Heart right ventricle (tissue), 16 donors: ENCODE measurements at regions not wholly inside any gene's neighbourhood (a gene's known extent, or its start where the extent isn't known, plus 50 kb on each side); places are given as distances from the start of the nearest gene placed in this dataset.

Experiments
- ATAC-seq, 8 donors: fragments of 200-7000 bp; cut with Tn5 transposase; one replicate each; pipeline ENCODE4 v1.9.1; 2020; ENCODE audit warnings: mild to moderate bottlenecking in 8 of 8, moderate library complexity in 8 of 8, moderate number of reproducible peaks in 1 of 8
- DNase-seq, 2 donors: peaks; one replicate each; pipeline ENCODE4 v3.0.0-alpha.2; 2020
- H3K27ac ChIP-seq, 10 donors: fragments of 200-600 bp; sonication (generic) in 2 of 10; one replicate each; pipeline versions ENCODE4 v1.5.0 to v1.8.0; 2020 to 2022; ENCODE audit warnings: mild to moderate bottlenecking in 3 of 10
- H3K27me3 ChIP-seq, 7 donors: fragments of 200-600 bp; one replicate each; pipeline ENCODE4 v1.8.0; 2021 to 2022; ENCODE audit warnings: mild to moderate bottlenecking in 2 of 7
- H3K36me3 ChIP-seq, 9 donors: fragments of 200-600 bp; sonication (generic) in 1 of 9; one replicate each; pipeline versions ENCODE4 v1.5.0 to v1.8.0; 2020 to 2022; ENCODE audit warnings: mild to moderate bottlenecking in 2 of 9
- H3K4me1 ChIP-seq, 9 donors: fragments of 200-600 bp; sonication (generic) in 1 of 9; one replicate each; pipeline versions ENCODE4 v1.5.0 to v1.8.0; 2020 to 2022; ENCODE audit warnings: mild to moderate bottlenecking in 4 of 9
- H3K4me3 ChIP-seq, 10 donors: fragments of 200-600 bp; sonication (generic) in 2 of 10; one replicate each; pipeline versions ENCODE4 v1.5.0 to v1.8.0; 2020 to 2022; ENCODE audit warnings: mild to moderate bottlenecking in 7 of 10, moderate library complexity in 2 of 10
- H3K9me3 ChIP-seq, 11 donors: fragments of 200-600 bp in 10 of 11; sonication (generic) in 2 of 11; one replicate each; pipeline versions ENCODE4 v1.5.0 to v1.8.0; 2013 to 2022; ENCODE audit warnings: mild to moderate bottlenecking in 2 of 11, control low read depth in 1 of 11, moderate library complexity in 1 of 11
- WGBS, 2 donors: extraction: QIAGEN DNeasy Blood & Tissue Kit; methylation state at CpG; one replicate each; pipeline ENCODE4 v1.1.7; 2013; ENCODE audit warnings: inconsistent platforms in 1 of 2; 5-methylcytosine and 5-hydroxymethylcytosine counted together
- intact Hi-C, 10 donors: fragments of 100-400 bp; cut with DNase I; formaldehyde crosslinking; loops; one replicate each; pipeline versions ENCODE4 v1.11.1 to v1.14.2; 2022
- TF ChIP-seq, protein P1 (sequence below), 9 donors: fragments of 200-600 bp; sonication (generic) in 2 of 9; IDR thresholded peaks; one replicate each; pipeline versions ENCODE4 v1.5.0 to v1.8.0; 2021 to 2022; ENCODE audit warnings: antibody characterized with exemption in 9 of 9, mild to moderate bottlenecking in 5 of 9, moderate library complexity in 1 of 9
- donor health status: Arrhythmogenic right ventricular cardiomyopathy.
- donor health status: ischemic (EF 13 %, LVEDD 7.1; RV severe dilation, severe dysfunction).
- donor health status: healthy with polysubstance abuse.
- donor health status: DM: no; HTN: yes; CAD: no.
- donor health status: DM: no; HTN: no; CAD: no.
- donor health status: ischemic (EF 25% LVEDD 6.9; RV normal size, moderate dysfunction).
- donor health status: ischemic (EF 25% LVEDD 5.7; RV mildly dilated, moderate dysfunction).
- donor health status: healthy.
- donor health status: DM: yes; HTN: yes; CAD: no.
- donor health status: Ischemic cardiomyopathy.
- donor health status: ischemic (EF 35%, LVEDD 5.7; RV mildly dilated, moderate dysfunction).
- donor health status: nonischemic (EF 11% LVEDD 7.7; RV severe dilation, severe dysfunction).
- donor health status: DM: yes; HTN: yes; CAD: no.
- donor health status: PGD.
- donor health status: ischemic (EF 29% LVEDD 5.4; RV normal size, mild dysfunction).
- donor health status: nonischemic (EF 23%, LVEDD 6.1; RV moderate dilation, normal function).

DNA sequence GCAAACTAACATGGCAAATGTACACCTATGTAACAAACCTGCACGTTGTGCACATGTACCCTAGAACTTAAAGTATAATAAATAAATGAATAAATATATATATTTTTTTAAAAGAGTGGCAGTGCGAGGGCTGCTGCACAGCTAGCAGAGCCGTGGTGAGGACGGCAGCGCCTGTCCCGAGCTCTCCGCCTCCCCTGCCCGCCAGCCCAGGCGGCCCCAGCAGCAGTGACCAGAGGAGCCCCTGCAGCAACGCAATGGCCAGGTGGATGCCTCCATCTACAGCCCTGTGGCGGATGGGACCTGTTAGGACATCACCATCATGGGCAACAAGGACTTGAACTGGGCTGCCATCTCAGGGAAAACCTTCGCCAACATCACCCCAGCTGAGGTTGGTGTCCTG, 351.9 kb downstream of the FAM72C start:
- TF ChIP-seq, protein P1, sequence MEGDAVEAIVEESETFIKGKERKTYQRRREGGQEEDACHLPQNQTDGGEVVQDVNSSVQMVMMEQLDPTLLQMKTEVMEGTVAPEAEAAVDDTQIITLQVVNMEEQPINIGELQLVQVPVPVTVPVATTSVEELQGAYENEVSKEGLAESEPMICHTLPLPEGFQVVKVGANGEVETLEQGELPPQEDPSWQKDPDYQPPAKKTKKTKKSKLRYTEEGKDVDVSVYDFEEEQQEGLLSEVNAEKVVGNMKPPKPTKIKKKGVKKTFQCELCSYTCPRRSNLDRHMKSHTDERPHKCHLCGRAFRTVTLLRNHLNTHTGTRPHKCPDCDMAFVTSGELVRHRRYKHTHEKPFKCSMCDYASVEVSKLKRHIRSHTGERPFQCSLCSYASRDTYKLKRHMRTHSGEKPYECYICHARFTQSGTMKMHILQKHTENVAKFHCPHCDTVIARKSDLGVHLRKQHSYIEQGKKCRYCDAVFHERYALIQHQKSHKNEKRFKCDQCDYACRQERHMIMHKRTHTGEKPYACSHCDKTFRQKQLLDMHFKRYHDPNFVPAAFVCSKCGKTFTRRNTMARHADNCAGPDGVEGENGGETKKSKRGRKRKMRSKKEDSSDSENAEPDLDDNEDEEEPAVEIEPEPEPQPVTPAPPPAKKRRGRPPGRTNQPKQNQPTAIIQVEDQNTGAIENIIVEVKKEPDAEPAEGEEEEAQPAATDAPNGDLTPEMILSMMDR (IDR thresholded peaks at IDR 0.05): no peak
- no peak for ATAC-seq
- Histone ChIP-seq H3K36me3 (no peaks in the 10 kb centered on the region), H3K27ac (no peak overlapping the region), H3K4me1 (no peaks in the 10 kb centered on the region), H3K27me3 (peaks cover 0 to 48% (median 10%) of the 10 kb centered on the region in 7 donors), H3K4me3 (no peak overlapping the region), H3K9me3 (no peaks in the 10 kb centered on the region)
- 75 to 78% methylated on average over 12 of the region's 12 CpGs for WGBS, 2 donors
- DNase-seq: no peak
- intact Hi-C loops: no loop called here

DNA sequence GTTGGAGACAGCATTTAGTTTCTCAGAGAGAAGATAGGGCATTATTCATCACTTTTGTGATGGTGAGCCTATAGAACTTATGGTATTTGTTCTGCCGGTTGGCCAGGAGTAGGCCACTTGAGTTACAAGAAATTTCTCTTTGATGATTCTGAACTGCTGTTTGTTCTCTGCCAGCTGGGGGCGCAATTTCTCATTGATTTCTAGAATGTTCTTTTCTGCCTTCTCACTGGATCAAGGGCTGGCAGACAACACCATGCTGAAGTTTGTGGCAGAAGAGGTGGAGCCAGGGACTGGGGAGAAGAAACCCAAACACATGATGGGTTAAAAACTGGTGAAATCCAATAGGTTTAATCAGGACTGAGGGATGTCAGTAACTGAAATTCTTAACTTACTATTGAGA, 360.6 kb downstream of the FAM72C start:
- no peaks in the 10 kb centered on the region for H3K9me3 ChIP-seq
- H3K27ac ChIP-seq: no peak overlapping the region
- intact Hi-C loops: no loop called here
- WGBS, 2 donors: 31 to 36% methylated on average over 2 of the region's 2 CpGs
- H3K4me1 ChIP-seq: no peaks in the 10 kb centered on the region
- no peaks in the 10 kb centered on the region for H3K36me3 ChIP-seq
- H3K27me3 ChIP-seq: peaks cover 0 to 16% (median 3%) of the 10 kb centered on the region in 7 donors
- ATAC-seq (no peak), DNase-seq (no peak)
- TF ChIP-seq, protein P1 (IDR thresholded peaks at IDR 0.05): no peak
- H3K4me3 ChIP-seq: no peak overlapping the region

DNA sequence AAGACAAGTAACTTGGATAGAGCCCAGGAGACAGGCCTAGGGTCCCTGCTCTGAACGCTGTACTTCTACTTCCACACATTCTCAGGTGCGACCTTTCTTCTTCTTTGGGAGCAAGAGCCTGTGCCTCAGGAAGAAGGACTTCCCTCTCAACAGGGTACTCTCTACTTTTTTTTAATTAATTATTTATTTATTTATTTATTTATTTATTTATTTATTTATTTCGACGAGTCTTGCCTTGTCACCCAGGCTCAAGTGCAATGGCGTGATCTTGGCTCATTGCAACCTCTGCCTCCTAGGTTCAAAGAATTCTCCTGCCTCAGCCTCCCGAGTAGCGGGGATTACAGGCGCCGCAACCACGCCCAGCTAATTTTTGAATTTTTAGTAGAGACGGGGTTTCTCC, 361.6 kb downstream of the FAM72C start:
- 85 to 91% methylated on average over 11 of the region's 11 CpGs for WGBS, 2 donors
- intact Hi-C loops: no loop called here

DNA sequence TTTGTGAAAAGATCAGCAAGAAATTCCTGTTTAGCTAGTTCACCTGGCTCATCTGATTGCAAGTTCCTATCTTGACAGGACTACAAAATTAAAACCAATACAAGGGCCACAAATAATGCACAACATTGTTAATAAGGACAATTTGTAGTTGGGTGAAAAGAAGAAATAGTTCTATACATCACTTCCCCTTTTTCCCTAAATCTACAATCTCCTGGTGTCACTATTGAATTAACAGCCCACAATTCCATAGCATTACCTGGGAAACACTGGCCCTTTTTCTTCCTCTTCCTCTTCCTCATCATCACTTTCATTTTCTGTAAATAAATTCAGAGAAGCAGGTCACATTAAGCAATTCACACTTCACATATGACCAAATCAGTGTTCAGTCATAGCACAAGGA, 366.9 kb downstream of the FAM72C start:
- H3K27ac ChIP-seq: no peak overlapping the region
- TF ChIP-seq, protein P1 (IDR thresholded peaks at IDR 0.05): no peak
- no peak for ATAC-seq
- no peaks in the 10 kb centered on the region for H3K4me1 ChIP-seq
- H3K27me3 ChIP-seq: peaks cover 0 to 19% (median 6%) of the 10 kb centered on the region in 7 donors
- no peaks in the 10 kb centered on the region for H3K36me3 ChIP-seq
- intact Hi-C loops: no loop called here
- H3K4me3 ChIP-seq: no peak overlapping the region
- H3K9me3 ChIP-seq: no peaks in the 10 kb centered on the region
- no peak for DNase-seq

More for the DNA sequence above, 361.6 kb downstream of the FAM72C start:
- ATAC-seq (no peak), DNase-seq (no peak)
- H3K27me3 ChIP-seq: peaks cover 0 to 16% (median 3%) of the 10 kb centered on the region in 7 donors
- no peak overlapping the region for H3K27ac ChIP-seq
- TF ChIP-seq, protein P1 (IDR thresholded peaks at IDR 0.05): no peak
- H3K9me3 ChIP-seq: no peaks in the 10 kb centered on the region
- H3K4me1 ChIP-seq: no peaks in the 10 kb centered on the region
- no peak overlapping the region for H3K4me3 ChIP-seq
- H3K36me3 ChIP-seq: no peaks in the 10 kb centered on the region
